ENCODE measurements at regions not wholly inside any gene's neighbourhood (a gene's known extent, or its start where the extent isn't known, plus 50 kb on each side); places are given as distances from the start of the nearest gene placed in this dataset.

GRCh38 chr2:122273785-122274419 is 518.5 kb downstream of the TSN start:
- TF ChIP-seq POLR2A (IDR thresholded peaks at IDR 0.05) (no peak), CTCF (IDR thresholded peaks at IDR 0.05) (no peak)

Data from Peyer's patch (tissue), 4 donors.